Endodermal cell (in vitro differentiated cells): ENCODE measurements at regions not wholly inside any gene's neighbourhood (a gene's known extent, or its start where the extent isn't known, plus 50 kb on each side); places are given as distances from the start of the nearest gene placed in this dataset.

ENCODE experiments used
- DNase-seq: peaks from one replicate; pipeline ENCODE4 v3.0.0-alpha.2; 2017
- H3K27ac ChIP-seq: 2 replicates; pipeline ENCODE4 v1.5.1; 2013; ENCODE audit warnings: mild to moderate bottlenecking, low read depth, low read length, moderate library complexity
- H3K27me3 ChIP-seq: 2 replicates; pipeline ENCODE4 v1.6.1; 2013; ENCODE audit warnings: mild to moderate bottlenecking, low read length, moderate library complexity; ENCODE audit not compliant: insufficient read depth, control insufficient read depth, poor library complexity, severe bottlenecking
- H3K36me3 ChIP-seq: 2 replicates; pipeline ENCODE4 v1.7.0; 2013; ENCODE audit warnings: mild to moderate bottlenecking, low read length, moderate library complexity; ENCODE audit not compliant: control insufficient read depth, insufficient read depth
- H3K4me1 ChIP-seq: one replicate; pipeline ENCODE4 v1.7.0; 2013; ENCODE audit warnings: low read length; ENCODE audit not compliant: control insufficient read depth, insufficient read depth
- H3K4me3 ChIP-seq: 2 replicates; pipeline ENCODE4 v1.5.1; 2013; ENCODE audit warnings: mild to moderate bottlenecking, low read length, moderate library complexity
- H3K9ac ChIP-seq: 2 replicates; pipeline ENCODE4 v1.6.1; 2013; ENCODE audit warnings: mild to moderate bottlenecking, low read length, moderate library complexity; ENCODE audit not compliant: poor library complexity, severe bottlenecking; ENCODE audit errors: extremely low read depth
- H3K9me3 ChIP-seq: 2 replicates; pipeline ENCODE4 v1.6.1; 2013; ENCODE audit warnings: mild to moderate bottlenecking, low read length, moderate library complexity; ENCODE audit not compliant: control insufficient read depth
- H3K27ac Mint-ChIP-seq: 2 replicates; pipeline ENCODE4 v1.8.0; 2020; ENCODE audit warnings: mixed read lengths
- H3K27me3 Mint-ChIP-seq: 2 replicates; pipeline ENCODE4 v1.8.0; 2021; ENCODE audit warnings: mild to moderate bottlenecking, mixed read lengths; ENCODE audit not compliant: insufficient read depth
- H3K36me3 Mint-ChIP-seq: 2 replicates; pipeline ENCODE4 v1.8.0; 2020; ENCODE audit warnings: low read depth, mixed read lengths
- H3K4me1 Mint-ChIP-seq: 2 replicates; pipeline ENCODE4 v1.8.0; 2020; ENCODE audit warnings: mixed read lengths
- H3K4me3 Mint-ChIP-seq: 2 replicates; pipeline ENCODE4 v1.8.0; 2020; ENCODE audit warnings: mild to moderate bottlenecking, moderate library complexity, mixed read lengths
- H3K9me3 Mint-ChIP-seq: 2 replicates; pipeline ENCODE4 v1.8.0; 2020; ENCODE audit warnings: mild to moderate bottlenecking, mixed read lengths
- CTCF ChIP-seq: fragments of 200-600 bp; sonication (generic); conservative IDR thresholded peaks from 2 replicates; pipeline ENCODE4 v1.5.0; 2021; ENCODE audit warnings: antibody characterized with exemption, mild to moderate bottlenecking
- WGBS, 2 experiments: methylation state at CpG; one replicate each; pipeline versions ENCODE4 v1.1.5 to v1.1.7; 2013; ENCODE audit warnings: missing lambda C conversion rate in 2 of 2, mixed read lengths in 1 of 2; ENCODE audit not compliant: insufficient coverage in 1 of 2, insufficient read length in 1 of 2; 5-methylcytosine and 5-hydroxymethylcytosine counted together

- H3K9ac ChIP-seq = no peak overlapping the region
Observed at GRCh38 chrX:28229217-28229616, 248.0 kb upstream of the DCAF8L1 start.

GRCh38 chrX:28225513-28225912 lies 244.3 kb upstream of the DCAF8L1 start:
- TF ChIP-seq CTCF = no peak
- 100% methylated on average over 1 of the region's 1 CpG for WGBS, 2 experiments
- H3K36me3 Mint-ChIP-seq = no peaks in the 10 kb centered on the region

More at GRCh38 chrX:28229217-28229616, 248.0 kb upstream of the DCAF8L1 start:
- Mint-ChIP-seq H3K27me3 (no peaks in the 10 kb centered on the region), H3K36me3 (no peaks in the 10 kb centered on the region), H3K4me3 (no peak overlapping the region), H3K9me3 (peaks cover 4% of the 10 kb centered on the region), H3K27ac (no peak overlapping the region), H3K4me1 (no peaks in the 10 kb centered on the region)
- Histone ChIP-seq H3K4me1 (no peaks in the 10 kb centered on the region), H3K4me3 (no peak overlapping the region), H3K27me3 (no peaks in the 10 kb centered on the region), H3K36me3 (no peaks in the 10 kb centered on the region), H3K27ac (no peak overlapping the region), H3K9me3 (no peaks in the 10 kb centered on the region)
- TF ChIP-seq CTCF = no peak
- no peak for DNase-seq

GRCh38 chrX:28223991-28224390 lies 242.7 kb upstream of the DCAF8L1 start:
- Mint-ChIP-seq H3K4me3 (no peak overlapping the region), H3K36me3 (no peaks in the 10 kb centered on the region), H3K27ac (peak overlapping the region; percentile 30), H3K9me3 (peaks cover 4% of the 10 kb centered on the region), H3K27me3 (no peaks in the 10 kb centered on the region), H3K4me1 (peaks cover 10% of the 10 kb centered on the region)
- TF ChIP-seq CTCF = no peak
- no peaks in the 10 kb centered on the region for H3K4me1 ChIP-seq
- no peaks in the 10 kb centered on the region for H3K27me3 ChIP-seq
- no peaks in the 10 kb centered on the region for H3K36me3 ChIP-seq
- no peak overlapping the region for H3K9ac ChIP-seq
- WGBS, 2 experiments = 93% methylated on average over 2 of the region's 3 CpGs; no CpG with 5 or more reads in 1 of the 2 experiments
- H3K4me3 ChIP-seq = no peak overlapping the region
- no peak for DNase-seq
- H3K27ac ChIP-seq = no peak overlapping the region
- H3K9me3 ChIP-seq = no peaks in the 10 kb centered on the region

More at GRCh38 chrX:28225513-28225912, 244.3 kb upstream of the DCAF8L1 start:
- Mint-ChIP-seq H3K4me3 (no peak overlapping the region), H3K4me1 (peaks cover 10% of the 10 kb centered on the region), H3K27ac (no peak overlapping the region), H3K9me3 (peaks cover 4% of the 10 kb centered on the region), H3K27me3 (no peaks in the 10 kb centered on the region)
- Histone ChIP-seq H3K27me3 (no peaks in the 10 kb centered on the region), H3K4me3 (no peak overlapping the region), H3K27ac (no peak overlapping the region), H3K36me3 (no peaks in the 10 kb centered on the region), H3K9ac (no peak overlapping the region), H3K9me3 (no peaks in the 10 kb centered on the region), H3K4me1 (no peaks in the 10 kb centered on the region)
- no peak for DNase-seq
